RWPE1 (cell line): ENCODE measurements at regions not wholly inside any gene's neighbourhood (a gene's known extent, or its start where the extent isn't known, plus 50 kb on each side); places are given as distances from the start of the nearest gene placed in this dataset.
A peak's percentile ranks its signal among the peaks of the same experiment; 100 is the strongest.
"Not testable (repeated sequence)": the region's sequence is repeated elsewhere in the genome, so short reads cannot be mapped to it uniquely, and the experiment has no call there.

Experiments used
- CTCF ChIA-PET: fragments of 350-600 bp; sonication (Branson Sonifier 250); formaldehyde crosslinking; extraction: SDS; loops from one replicate; lab custom pipeline; 2021; lab: Yijun Ruan, JAX
- POLR2A ChIA-PET: fragments of 400-600 bp; formaldehyde crosslinking; extraction: SDS; loops from one replicate; lab custom pipeline; 2020; ENCODE audit warnings: antibody characterized with exemption; ENCODE audit not compliant: low non-redundant PET; lab: Yijun Ruan, JAX
- DNase-seq: peaks from one replicate; pipeline ENCODE4 v3.0.0; 2012; ENCODE audit warnings: low spot score
- H3K27ac ChIP-seq: fragments of 450-650 bp; 2 replicates; pipeline ENCODE4 v1.5.1; 2017
- CTCF ChIP-seq: fragments of 450-650 bp; conservative IDR thresholded peaks from 2 replicates; pipeline ENCODE4 v1.5.1; 2017; ENCODE audit warnings: low read depth, mild to moderate bottlenecking

DNA sequence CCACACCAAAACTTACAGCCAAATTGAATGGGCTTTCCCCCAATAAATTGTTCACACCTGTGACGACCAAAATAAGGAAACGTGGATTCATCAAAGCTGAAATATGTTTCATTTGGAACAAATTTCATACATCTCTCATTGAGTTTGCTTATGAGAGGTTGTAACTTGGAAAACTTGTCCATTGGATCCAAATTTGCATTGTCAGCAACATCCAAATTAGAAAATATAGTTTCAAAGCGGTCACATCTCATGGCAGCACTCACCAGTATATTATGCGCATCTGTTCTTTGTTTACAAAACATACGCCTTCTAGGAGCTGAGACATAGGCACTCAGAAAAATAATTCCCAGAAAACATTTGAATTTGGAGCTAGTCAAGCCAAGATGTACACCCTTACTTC is 1028.2 kb upstream of the USP15 start:
- ChIA-PET CTCF (no interaction called here), POLR2A (no interaction called here)
- no peak overlapping the region for H3K27ac ChIP-seq
- DNase-seq, result no peak
- TF ChIP-seq CTCF, result no peak

- CTCF ChIA-PET, result no interaction called here
- no peak for TF ChIP-seq CTCF
- H3K27ac ChIP-seq, result no peak overlapping the region
- DNase-seq, result no peak
- POLR2A ChIA-PET, result no interaction called here
Measured at GRCh38 chr12:61250303-61250702, 1009.9 kb upstream of the USP15 start.

- no peak for DNase-seq
- no peak overlapping the region for H3K27ac ChIP-seq
- ChIA-PET CTCF (no interaction called here), POLR2A (no interaction called here)
- no peak for TF ChIP-seq CTCF
Measured at GRCh38 chr12:61251076-61251475, 1009.1 kb upstream of the USP15 start.

- TF ChIP-seq CTCF, result no peak
- POLR2A ChIA-PET, result no interaction called here
Measured at GRCh38 chr12:61254225-61254624, 1006.0 kb upstream of the USP15 start.

DNA sequence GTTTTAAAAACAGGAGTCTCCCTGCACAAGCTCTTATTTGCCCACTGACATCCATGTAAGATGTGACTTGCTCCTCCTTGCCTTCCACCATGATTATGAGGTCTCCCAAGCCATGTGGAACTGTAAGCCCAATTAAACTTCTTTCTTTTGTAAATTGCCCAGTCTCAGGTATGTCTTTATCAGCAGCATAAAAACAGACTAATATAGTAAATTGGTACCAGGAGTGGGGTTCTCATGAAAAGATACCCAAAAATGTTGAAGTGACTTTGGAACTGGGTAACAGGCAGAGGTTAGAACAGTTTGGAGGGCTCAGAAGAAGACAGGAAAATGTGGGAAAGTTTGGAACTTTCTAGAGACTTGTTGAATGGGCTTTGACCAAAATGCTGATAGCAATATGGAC is 995.9 kb upstream of the USP15 start:
- DNase-seq, CTCF ChIA-PET, POLR2A ChIA-PET, H3K27ac ChIP-seq: not testable (repeated sequence)

More at GRCh38 chr12:61254225-61254624, 1006.0 kb upstream of the USP15 start:
- CTCF ChIA-PET, result no interaction called here
- no peak overlapping the region for H3K27ac ChIP-seq
- DNase-seq, result peak; percentile 17

GRCh38 chr12:61267474-61267873 is 992.7 kb upstream of the USP15 start:
- ChIA-PET POLR2A (no interaction called here), CTCF (no interaction called here)
- no peak for TF ChIP-seq CTCF
- DNase-seq, result no peak
- no peak overlapping the region for H3K27ac ChIP-seq

DNA sequence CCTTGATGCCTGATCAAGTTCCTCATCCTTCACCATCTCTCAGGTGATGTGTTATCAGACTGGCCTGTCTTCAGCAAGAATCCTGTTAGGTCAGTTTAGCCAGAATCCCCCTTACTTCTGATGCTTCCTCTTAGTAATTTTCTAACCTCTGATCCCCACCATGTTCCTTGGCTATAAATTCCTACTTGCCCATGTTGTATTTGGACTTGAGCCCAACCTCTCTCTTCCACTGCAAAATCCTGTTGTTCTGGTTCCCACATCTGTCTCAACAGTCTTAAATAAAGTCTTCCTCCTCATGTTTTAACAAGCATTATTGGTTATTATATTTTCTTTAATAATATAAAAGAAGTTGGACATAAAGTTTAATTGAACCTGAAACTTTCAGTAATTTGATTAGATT is 987.8 kb upstream of the USP15 start:
- CTCF ChIA-PET, result no interaction called here
- no peak overlapping the region for H3K27ac ChIP-seq
- POLR2A ChIA-PET, result no interaction called here
- no peak for TF ChIP-seq CTCF
- DNase-seq, result no peak
